ENCODE measurements at regions not wholly inside any gene's neighbourhood (a gene's known extent, or its start where the extent isn't known, plus 50 kb on each side); places are given as distances from the start of the nearest gene placed in this dataset.

DNA sequence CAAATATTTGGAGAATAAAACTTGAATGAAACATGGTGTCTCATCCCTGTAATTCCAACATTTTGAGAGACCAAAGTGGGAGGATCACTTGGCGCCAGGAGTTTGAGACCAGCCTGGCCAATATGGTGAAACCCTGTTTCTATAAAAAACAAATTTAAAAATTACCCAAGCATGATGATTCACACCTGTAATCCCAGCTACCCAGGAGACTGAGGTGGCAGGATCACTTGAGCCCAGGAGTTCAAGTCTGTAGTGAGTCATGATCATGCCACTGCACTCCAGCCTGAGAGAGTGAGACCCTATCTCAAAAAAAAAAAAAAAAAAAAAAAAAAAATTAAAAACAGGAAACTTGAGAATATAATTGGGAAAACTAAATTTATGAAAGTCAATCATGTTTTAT, 481.1 kb downstream of the SEMA3D start:
- no peak for ATAC-seq
- no peak for TF ChIP-seq ZFP3 (CRISPR knock-in tag; IDR thresholded peaks at IDR 0.05)
- TF ChIP-seq CSRNP3 (CRISPR knock-in tag; IDR thresholded peaks at IDR 0.05): no peak
- TF ChIP-seq TOX (CRISPR knock-in tag; IDR thresholded peaks at IDR 0.05; ENCODE audit: borderline replicate concordance): no peak

- TF ChIP-seq, protein P1, sequence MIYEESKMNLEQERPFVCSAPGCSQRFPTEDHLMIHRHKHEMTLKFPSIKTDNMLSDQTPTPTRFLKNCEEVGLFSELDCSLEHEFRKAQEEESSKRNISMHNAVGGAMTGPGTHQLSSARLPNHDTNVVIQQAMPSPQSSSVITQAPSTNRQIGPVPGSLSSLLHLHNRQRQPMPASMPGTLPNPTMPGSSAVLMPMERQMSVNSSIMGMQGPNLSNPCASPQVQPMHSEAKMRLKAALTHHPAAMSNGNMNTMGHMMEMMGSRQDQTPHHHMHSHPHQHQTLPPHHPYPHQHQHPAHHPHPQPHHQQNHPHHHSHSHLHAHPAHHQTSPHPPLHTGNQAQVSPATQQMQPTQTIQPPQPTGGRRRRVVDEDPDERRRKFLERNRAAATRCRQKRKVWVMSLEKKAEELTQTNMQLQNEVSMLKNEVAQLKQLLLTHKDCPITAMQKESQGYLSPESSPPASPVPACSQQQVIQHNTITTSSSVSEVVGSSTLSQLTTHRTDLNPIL (CRISPR knock-in tag; IDR thresholded peaks at IDR 0.05; ENCODE audit: low read depth): no peak
- TF ChIP-seq ZNF70 (CRISPR knock-in tag; IDR thresholded peaks at IDR 0.05) (no peak), ZNF8 (CRISPR knock-in tag; IDR thresholded peaks at IDR 0.05) (no peak), ZFP3 (CRISPR knock-in tag; IDR thresholded peaks at IDR 0.05) (no peak), BACH2 (CRISPR knock-in tag; IDR thresholded peaks at IDR 0.05; ENCODE audit: borderline replicate concordance) (no peak), ISL1 (CRISPR knock-in tag; IDR thresholded peaks at IDR 0.05) (no peak), CSDC2 (CRISPR knock-in tag; IDR thresholded peaks at IDR 0.05) (no peak), PPARA (CRISPR knock-in tag; IDR thresholded peaks at IDR 0.05; ENCODE audit: borderline replicate concordance) (no peak), RARB (CRISPR knock-in tag; IDR thresholded peaks at IDR 0.05) (no peak), PATZ1 (CRISPR knock-in tag; IDR thresholded peaks at IDR 0.05; ENCODE audit: borderline replicate concordance) (no peak), OSR1 (CRISPR knock-in tag; IDR thresholded peaks at IDR 0.05) (no peak), ZNF565 (CRISPR knock-in tag; conservative IDR thresholded peaks at IDR 0.05; ENCODE audit: low read depth) (no peak), CSRNP3 (CRISPR knock-in tag; IDR thresholded peaks at IDR 0.05) (no peak), TCF4 (CRISPR knock-in tag; IDR thresholded peaks at IDR 0.05; ENCODE audit: borderline replicate concordance) (no peak)
- TF ChIP-seq, protein P2, sequence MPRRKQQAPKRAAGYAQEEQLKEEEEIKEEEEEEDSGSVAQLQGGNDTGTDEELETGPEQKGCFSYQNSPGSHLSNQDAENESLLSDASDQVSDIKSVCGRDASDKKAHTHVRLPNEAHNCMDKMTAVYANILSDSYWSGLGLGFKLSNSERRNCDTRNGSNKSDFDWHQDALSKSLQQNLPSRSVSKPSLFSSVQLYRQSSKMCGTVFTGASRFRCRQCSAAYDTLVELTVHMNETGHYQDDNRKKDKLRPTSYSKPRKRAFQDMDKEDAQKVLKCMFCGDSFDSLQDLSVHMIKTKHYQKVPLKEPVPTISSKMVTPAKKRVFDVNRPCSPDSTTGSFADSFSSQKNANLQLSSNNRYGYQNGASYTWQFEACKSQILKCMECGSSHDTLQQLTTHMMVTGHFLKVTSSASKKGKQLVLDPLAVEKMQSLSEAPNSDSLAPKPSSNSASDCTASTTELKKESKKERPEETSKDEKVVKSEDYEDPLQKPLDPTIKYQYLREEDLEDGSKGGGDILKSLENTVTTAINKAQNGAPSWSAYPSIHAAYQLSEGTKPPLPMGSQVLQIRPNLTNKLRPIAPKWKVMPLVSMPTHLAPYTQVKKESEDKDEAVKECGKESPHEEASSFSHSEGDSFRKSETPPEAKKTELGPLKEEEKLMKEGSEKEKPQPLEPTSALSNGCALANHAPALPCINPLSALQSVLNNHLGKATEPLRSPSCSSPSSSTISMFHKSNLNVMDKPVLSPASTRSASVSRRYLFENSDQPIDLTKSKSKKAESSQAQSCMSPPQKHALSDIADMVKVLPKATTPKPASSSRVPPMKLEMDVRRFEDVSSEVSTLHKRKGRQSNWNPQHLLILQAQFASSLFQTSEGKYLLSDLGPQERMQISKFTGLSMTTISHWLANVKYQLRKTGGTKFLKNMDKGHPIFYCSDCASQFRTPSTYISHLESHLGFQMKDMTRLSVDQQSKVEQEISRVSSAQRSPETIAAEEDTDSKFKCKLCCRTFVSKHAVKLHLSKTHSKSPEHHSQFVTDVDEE (CRISPR knock-in tag; IDR thresholded peaks at IDR 0.05): no peak
- ATAC-seq: no peak
These were observed 481.8 kb downstream of the SEMA3D start for GRCh38 chr7:84705079-84705478.

DNA sequence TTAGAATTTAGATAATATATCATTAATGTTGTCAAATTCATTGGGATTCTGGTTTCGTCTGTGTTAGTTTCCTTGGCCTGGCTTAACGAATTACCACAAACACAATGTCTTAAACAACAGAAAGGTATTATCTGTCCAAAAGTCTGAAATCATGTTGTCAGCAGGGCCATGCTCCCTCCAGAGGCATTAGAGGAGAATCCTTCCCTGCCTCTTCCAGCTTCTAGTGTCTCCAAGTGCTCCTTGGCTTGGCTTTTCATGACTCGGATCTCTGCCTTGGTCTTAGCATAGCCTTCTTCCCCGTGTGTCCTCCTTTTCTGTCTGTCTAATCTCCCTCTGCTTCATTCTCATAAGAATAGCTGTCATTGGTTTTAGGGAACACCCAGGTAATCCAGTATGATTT, 482.5 kb downstream of the SEMA3D start:
- ATAC-seq: no peak
- no peak for TF ChIP-seq SNAI2 (CRISPR knock-in tag; IDR thresholded peaks at IDR 0.05)
- no peak for TF ChIP-seq PATZ1 (CRISPR knock-in tag; IDR thresholded peaks at IDR 0.05; ENCODE audit: borderline replicate concordance)
- no peak for TF ChIP-seq ARNTL (CRISPR knock-in tag; IDR thresholded peaks at IDR 0.05; ENCODE audit: borderline replicate concordance, low read depth)
- TF ChIP-seq PPARA (CRISPR knock-in tag; IDR thresholded peaks at IDR 0.05; ENCODE audit: borderline replicate concordance): no peak
- TF ChIP-seq CSRNP3 (CRISPR knock-in tag; IDR thresholded peaks at IDR 0.05): no peak
- no peak for TF ChIP-seq ZNF8 (CRISPR knock-in tag; IDR thresholded peaks at IDR 0.05)
- TF ChIP-seq BACH2 (CRISPR knock-in tag; IDR thresholded peaks at IDR 0.05; ENCODE audit: borderline replicate concordance): no peak
- TF ChIP-seq, protein P2 (CRISPR knock-in tag; IDR thresholded peaks at IDR 0.05): no peak
- TF ChIP-seq ZNF565 (CRISPR knock-in tag; conservative IDR thresholded peaks at IDR 0.05; ENCODE audit: low read depth): no peak
- TF ChIP-seq OSR1 (CRISPR knock-in tag; IDR thresholded peaks at IDR 0.05): no peak
- TF ChIP-seq, protein P1 (CRISPR knock-in tag; IDR thresholded peaks at IDR 0.05; ENCODE audit: low read depth): no peak
- TF ChIP-seq ZNF70 (CRISPR knock-in tag; IDR thresholded peaks at IDR 0.05): no peak
